GM18502 (cell line): ENCODE measurements at regions not wholly inside any gene's neighbourhood (a gene's known extent, or its start where the extent isn't known, plus 50 kb on each side); places are given as distances from the start of the nearest gene placed in this dataset.
"Not testable (repeated sequence)": the region's sequence is repeated elsewhere in the genome, so short reads cannot be mapped to it uniquely, and the experiment has no call there.

Experiments used
- ATAC-seq: cut with Tn5 transposase; IDR thresholded peaks from one replicate; pipeline ENCODE4 v1.9.1; 2021; ENCODE audit warnings: mild to moderate bottlenecking; ENCODE audit not compliant: unreplicated experiment, poor library complexity

GRCh38 chr18:66316701-66317100 lies 287.2 kb downstream of the CDH19 start:
- ATAC-seq, result no peak

GRCh38 chr18:66300141-66300540 lies 303.7 kb downstream of the CDH19 start:
- ATAC-seq, result no peak

DNA sequence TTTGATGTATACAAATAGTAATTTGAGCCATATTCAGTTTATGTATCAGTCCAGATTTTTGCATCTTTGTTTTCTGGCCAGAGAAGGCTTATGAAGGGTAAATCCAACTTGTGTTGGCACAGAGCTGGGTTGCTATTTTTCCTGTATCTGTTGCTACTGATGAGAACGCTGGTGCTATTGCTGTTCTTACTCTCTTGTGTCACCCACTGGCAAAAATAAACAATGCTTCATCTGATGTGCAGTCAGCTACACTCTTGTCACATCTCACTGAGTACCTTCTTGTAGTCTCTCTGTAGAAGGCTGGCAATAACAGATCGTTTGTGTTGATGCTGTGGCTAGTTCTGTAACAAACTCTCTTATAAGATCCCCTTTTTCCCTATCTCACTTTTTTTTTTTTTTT lies 323.4 kb downstream of the CDH19 start:
- no peak for ATAC-seq

DNA sequence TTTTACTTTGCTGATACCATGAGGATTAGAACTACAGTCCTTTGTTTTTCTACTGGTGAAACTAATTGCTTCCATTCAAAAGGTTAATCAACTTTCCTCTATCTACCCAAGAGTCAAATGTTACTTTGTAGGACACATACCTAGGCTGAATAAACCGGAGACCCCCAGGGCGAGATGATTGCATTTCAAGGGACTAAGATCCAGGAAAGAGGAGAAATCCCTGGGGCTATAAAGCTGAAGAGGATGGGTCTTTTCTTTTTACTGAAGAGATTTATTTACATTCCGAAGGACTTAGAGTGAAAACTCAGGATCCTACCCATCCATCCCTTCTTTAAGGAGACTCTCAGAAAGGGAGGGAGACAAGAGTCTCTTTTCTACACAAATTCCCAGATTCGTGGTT lies 331.9 kb downstream of the CDH19 start:
- no peak for ATAC-seq

GRCh38 chr18:66264130-66264529 lies 339.8 kb downstream of the CDH19 start:
- ATAC-seq, result no peak

GRCh38 chr18:66254121-66254520 lies 349.8 kb downstream of the CDH19 start:
- ATAC-seq, result no peak

GRCh38 chr18:66252703-66253102 lies 351.2 kb downstream of the CDH19 start:
- no peak for ATAC-seq

DNA sequence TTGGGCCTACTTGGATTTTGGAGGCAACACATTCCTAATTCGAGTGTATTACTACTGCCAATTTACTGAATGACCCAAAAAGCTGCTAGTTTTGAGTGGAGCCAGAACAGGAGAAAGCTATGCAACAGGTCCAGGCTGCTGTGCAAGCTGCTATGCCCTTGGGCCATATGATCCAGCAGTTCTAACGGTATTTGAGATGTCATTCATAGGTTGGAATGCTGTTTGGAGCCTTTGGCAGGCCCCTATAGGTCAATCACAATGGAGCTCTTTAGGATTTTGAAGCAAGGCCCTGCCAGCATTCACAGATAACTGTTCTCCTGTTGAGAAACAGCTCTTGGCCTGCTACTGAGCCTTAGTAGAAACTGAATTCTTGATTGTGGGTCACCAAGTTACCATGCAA lies 368.7 kb downstream of the CDH19 start:
- ATAC-seq, result no peak

DNA sequence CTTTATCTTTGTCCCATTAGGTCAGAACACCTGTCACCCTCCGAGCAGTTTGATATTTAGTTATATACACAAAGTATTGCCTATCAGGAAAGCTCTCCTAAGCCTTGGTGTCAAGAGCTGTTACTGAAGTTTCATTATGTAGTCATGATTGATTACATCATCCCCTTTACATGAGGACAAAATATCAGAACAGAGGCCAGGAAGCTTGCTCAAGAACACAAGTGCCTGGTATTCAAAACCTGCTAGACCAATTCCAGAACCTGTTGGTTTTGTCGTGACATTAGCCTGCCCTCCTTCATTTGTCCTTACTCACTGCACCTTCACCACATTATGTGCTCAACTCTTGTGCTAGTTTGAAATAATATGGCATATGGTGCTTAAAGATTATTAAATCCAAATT lies 377.1 kb downstream of the CDH19 start:
- ATAC-seq, result no peak

GRCh38 chr18:66223317-66223716 lies 380.6 kb downstream of the CDH19 start:
- not testable (repeated sequence) for ATAC-seq

DNA sequence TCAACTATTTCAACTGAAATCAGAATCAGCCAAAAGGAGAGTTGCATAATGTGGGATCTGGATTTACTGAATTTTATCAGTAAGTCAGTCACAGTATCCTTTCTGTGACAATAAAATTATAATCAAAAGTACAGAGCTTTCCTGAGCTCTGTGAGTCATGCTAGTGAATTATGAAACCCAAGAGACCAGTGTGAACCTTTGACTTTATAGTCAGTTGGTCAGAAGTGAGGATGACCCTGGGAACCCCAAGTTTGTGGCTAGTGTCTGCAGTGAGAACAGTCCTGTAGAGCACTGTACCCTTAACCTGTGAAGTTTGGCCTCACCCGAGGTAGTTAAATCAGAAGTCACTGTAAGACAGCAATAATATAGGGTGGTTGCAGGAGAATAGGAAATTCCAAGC lies 381.7 kb downstream of the CDH19 start:
- no peak for ATAC-seq

GRCh38 chr18:66219817-66220216 lies 384.1 kb downstream of the CDH19 start:
- ATAC-seq, result no peak

DNA sequence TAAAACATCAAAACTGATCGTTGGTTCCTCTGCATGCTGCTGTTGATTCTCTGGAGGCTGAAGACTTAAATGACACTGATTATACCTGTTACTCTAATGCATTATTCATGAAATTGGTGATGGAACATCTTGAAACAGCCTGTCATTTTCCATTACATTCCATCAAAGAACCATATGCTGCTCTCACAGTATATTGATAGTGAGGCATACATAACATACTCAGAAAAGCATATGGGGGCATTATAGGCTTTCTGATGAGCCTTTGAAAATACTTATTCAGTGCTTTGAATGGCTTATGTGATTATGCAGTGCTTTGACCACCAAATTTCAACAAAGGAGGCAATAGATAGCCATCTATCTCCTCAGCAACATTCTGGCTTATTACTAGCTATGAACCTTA lies 392.1 kb downstream of the CDH19 start:
- no peak for ATAC-seq

- no peak for ATAC-seq
Observed at GRCh38 chr18:66210875-66211274, 393.0 kb downstream of the CDH19 start.

DNA sequence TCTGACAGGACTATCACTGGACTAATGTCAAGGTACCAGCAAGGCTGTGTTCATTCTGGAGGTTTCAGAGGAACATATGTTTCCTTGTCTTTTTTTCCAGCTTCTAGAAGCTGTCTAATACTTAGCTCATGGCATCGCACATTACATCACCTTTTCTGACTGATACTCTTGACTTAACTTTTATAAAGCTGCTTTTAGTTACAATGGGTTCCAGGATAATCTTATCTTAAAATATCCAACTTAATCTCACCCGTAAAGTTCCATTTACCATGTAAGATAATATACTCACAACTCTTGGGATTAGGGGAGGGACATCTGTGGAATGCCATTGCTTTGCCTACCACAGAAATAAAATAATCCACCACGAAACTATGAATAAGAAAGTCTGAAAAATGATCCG lies 394.2 kb downstream of the CDH19 start:
- ATAC-seq, result no peak

GRCh38 chr18:66196805-66197204 lies 407.1 kb downstream of the CDH19 start:
- peak; percentile 61 for ATAC-seq

GRCh38 chr18:66193938-66194337 lies 410.0 kb downstream of the CDH19 start:
- no peak for ATAC-seq

DNA sequence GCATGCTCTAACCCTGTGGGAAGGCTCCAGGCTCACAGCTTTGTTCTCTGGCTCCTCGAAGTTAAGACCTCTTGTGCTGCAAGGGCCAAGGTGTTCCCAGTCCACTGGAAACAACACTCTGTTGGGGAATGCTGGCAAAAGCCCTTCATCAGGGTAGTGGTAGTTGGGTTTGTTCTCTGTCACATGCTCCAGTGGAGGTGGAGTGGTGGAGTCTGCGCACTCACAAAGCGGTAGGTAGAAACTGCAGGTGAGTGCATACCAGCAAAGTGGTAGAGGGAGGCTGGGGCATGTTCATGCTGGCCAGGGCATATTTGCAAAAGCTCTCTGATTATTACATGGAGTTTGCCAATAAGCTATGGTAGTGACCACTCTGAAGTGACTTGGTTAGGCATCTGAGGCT lies 410.5 kb downstream of the CDH19 start:
- no peak for ATAC-seq

DNA sequence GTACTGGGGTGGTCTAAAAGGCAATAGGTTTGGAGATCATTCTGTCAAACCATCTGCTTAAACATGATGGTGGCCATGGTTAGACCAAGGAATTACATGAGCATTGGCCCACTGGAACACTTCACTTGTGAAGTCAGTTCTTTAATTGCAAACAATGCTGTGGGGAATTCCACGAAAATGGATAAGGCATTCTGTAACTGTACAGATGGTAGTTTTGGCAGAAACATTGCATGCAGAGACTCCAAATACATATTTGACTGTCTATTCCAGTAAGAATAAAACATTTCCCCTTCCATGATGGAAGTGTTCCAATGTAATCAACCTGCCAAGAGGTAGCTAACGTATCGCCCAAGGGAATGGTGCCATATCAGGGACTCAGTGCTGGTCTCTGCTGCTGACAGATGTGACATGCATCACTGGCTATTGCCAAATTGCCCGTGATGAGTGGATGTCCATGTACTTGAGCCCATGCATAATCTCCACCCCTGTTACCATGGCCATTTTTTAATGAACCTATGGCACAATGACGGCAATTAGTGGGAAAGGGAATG lies 417.9 kb downstream of the CDH7 start:
- ATAC-seq, result no peak

DNA sequence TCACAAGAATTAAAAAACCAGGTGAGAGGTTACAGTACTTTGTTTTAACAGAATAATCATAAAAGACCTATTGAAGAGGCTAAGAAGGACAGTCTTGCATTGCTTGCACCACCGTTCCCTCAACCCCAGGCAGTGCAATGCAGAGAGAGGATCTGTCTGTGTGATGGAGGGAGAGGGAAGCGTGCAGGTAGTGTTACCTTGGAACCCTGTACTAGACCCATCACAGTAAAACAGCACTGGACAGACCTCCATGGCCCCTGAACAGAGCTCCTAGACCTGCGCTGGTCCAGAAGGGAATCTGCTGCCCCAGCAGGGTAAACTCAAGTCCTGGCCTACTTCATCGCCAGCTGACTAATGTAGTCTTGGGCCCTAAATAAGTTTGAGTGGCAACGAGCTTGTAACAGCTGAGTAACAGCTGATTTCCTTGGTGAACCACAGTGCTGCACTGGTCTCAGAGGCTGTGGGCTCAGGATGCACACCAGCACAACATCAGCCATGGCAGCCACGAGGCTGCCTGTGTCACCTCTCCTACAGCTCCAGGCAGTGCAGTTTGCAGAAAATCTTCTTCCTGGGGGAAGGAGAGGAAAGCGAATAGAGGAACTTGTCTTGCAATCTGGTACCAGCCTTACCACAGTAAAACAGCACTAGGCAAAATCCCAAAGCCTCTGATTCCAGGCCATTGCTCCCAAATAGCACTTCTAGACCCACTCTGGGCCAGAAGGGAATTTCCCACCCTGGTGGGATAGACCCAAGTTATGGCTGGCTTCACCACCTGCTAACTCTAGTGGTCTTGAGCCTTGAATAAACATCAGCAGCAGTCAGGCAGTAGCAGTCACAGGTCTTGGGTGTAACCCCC lies 417.2 kb downstream of the CDH7 start:
- no peak for ATAC-seq

DNA sequence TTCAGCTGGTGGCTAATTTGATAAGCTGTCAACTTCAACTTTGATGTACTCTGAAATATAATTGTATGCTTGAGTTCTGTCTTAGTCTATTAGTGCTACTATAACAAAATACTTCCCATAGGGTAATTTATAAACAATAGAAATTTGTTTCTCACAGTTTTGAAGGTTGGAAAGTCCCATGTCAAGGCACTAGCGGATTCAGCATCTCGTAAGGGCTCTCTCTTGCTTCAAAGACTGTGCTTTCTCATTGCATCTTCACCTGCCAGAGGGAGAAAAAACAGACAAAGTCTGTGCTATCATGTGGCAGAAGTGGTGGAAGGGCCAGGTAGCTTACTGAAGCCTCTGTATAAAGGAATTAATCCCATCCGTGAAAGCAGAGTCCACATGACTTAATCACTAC lies 409.2 kb downstream of the CDH7 start:
- no peak for ATAC-seq

DNA sequence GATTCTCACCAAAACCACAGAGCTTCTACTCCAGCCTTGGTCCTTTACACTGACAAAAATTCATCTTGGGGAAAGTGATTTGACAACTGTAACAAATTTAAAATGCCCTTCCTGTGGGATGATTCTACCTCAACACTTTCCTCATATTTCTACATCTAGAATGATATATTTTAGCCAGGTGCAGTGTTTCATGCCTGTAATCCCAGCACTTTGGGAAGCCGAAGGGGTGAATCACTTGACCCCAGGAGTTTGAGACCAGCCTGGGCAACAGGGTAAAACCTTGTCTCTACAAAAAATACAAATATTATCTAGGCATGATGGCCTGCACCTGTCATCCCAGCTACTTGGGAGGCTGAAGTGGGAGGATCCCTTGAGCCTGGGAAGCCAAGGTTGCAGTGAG lies 408.6 kb downstream of the CDH7 start:
- no peak for ATAC-seq
